ENCODE measurements at regions not wholly inside any gene's neighbourhood (a gene's known extent, or its start where the extent isn't known, plus 50 kb on each side); places are given as distances from the start of the nearest gene placed in this dataset.

GRCh38 chr12:113640837-113641236, 169.2 kb upstream of the LHX5 start:
- TF ChIP-seq CTCF (IDR thresholded peaks at IDR 0.05; ENCODE audit: poor library complexity, severe bottlenecking): no peak
- Histone ChIP-seq H3K27ac (ENCODE audit: poor library complexity, severe bottlenecking) (no peak overlapping the region), H3K9me3 (ENCODE audit: severe bottlenecking) (no peaks in the 10 kb centered on the region), H3K4me1 (ENCODE audit: insufficient read depth, poor library complexity, severe bottlenecking) (no peaks in the 10 kb centered on the region), H3K36me3 (ENCODE audit: low read depth) (no peaks in the 10 kb centered on the region), H3K27me3 (ENCODE audit: insufficient read depth, poor library complexity, severe bottlenecking) (peaks cover 15% of the 10 kb centered on the region), H3K4me3 (ENCODE audit: severe bottlenecking) (no peak overlapping the region)
- DNase-seq (ENCODE audit: low spot score): no peak
- ATAC-seq (ENCODE audit: low read depth): no peak

- ATAC-seq (ENCODE audit: low read depth): no peak
- H3K4me3 ChIP-seq (ENCODE audit: severe bottlenecking): no peak overlapping the region
- no peaks in the 10 kb centered on the region for H3K36me3 ChIP-seq (ENCODE audit: low read depth)
- no peak for DNase-seq (ENCODE audit: low spot score)
- H3K27me3 ChIP-seq (ENCODE audit: insufficient read depth, poor library complexity, severe bottlenecking): peaks cover 15% of the 10 kb centered on the region
- no peak overlapping the region for H3K27ac ChIP-seq (ENCODE audit: poor library complexity, severe bottlenecking)
- no peak for TF ChIP-seq CTCF (IDR thresholded peaks at IDR 0.05; ENCODE audit: poor library complexity, severe bottlenecking)
- no peaks in the 10 kb centered on the region for H3K4me1 ChIP-seq (ENCODE audit: insufficient read depth, poor library complexity, severe bottlenecking)
- H3K9me3 ChIP-seq (ENCODE audit: severe bottlenecking): no peaks in the 10 kb centered on the region
Measured at GRCh38 chr12:113639474-113639873, 167.8 kb upstream of the LHX5 start.

GRCh38 chr12:113638460-113638775, 166.7 kb upstream of the LHX5 start:
- Histone ChIP-seq H3K27me3 (ENCODE audit: insufficient read depth, poor library complexity, severe bottlenecking) (peaks cover 15% of the 10 kb centered on the region), H3K4me3 (ENCODE audit: severe bottlenecking) (no peak overlapping the region), H3K9me3 (ENCODE audit: severe bottlenecking) (no peaks in the 10 kb centered on the region), H3K4me1 (ENCODE audit: insufficient read depth, poor library complexity, severe bottlenecking) (no peaks in the 10 kb centered on the region), H3K36me3 (ENCODE audit: low read depth) (no peaks in the 10 kb centered on the region), H3K27ac (ENCODE audit: poor library complexity, severe bottlenecking) (no peak overlapping the region)
- no peak for ATAC-seq (ENCODE audit: low read depth)
- no peak for TF ChIP-seq CTCF (IDR thresholded peaks at IDR 0.05; ENCODE audit: poor library complexity, severe bottlenecking)
- no peak for DNase-seq (ENCODE audit: low spot score)

GRCh38 chr12:113634982-113635381, 163.3 kb upstream of the LHX5 start:
- Histone ChIP-seq H3K9me3 (ENCODE audit: severe bottlenecking) (no peaks in the 10 kb centered on the region), H3K4me1 (ENCODE audit: insufficient read depth, poor library complexity, severe bottlenecking) (no peaks in the 10 kb centered on the region), H3K27me3 (ENCODE audit: insufficient read depth, poor library complexity, severe bottlenecking) (peaks cover 15% of the 10 kb centered on the region), H3K4me3 (ENCODE audit: severe bottlenecking) (no peak overlapping the region), H3K27ac (ENCODE audit: poor library complexity, severe bottlenecking) (no peak overlapping the region), H3K36me3 (ENCODE audit: low read depth) (no peaks in the 10 kb centered on the region)
- DNase-seq (ENCODE audit: low spot score) (no peak), ATAC-seq (ENCODE audit: low read depth) (no peak)
- TF ChIP-seq CTCF (IDR thresholded peaks at IDR 0.05; ENCODE audit: poor library complexity, severe bottlenecking): no peak

GRCh38 chr12:113634474-113634873, 162.8 kb upstream of the LHX5 start:
- DNase-seq (ENCODE audit: low spot score) (no peak), ATAC-seq (ENCODE audit: low read depth) (no peak)
- no peak for TF ChIP-seq CTCF (IDR thresholded peaks at IDR 0.05; ENCODE audit: poor library complexity, severe bottlenecking)
- H3K27me3 ChIP-seq (ENCODE audit: insufficient read depth, poor library complexity, severe bottlenecking): peaks cover 14% of the 10 kb centered on the region
- H3K27ac ChIP-seq (ENCODE audit: poor library complexity, severe bottlenecking): no peak overlapping the region
- H3K4me1 ChIP-seq (ENCODE audit: insufficient read depth, poor library complexity, severe bottlenecking): no peaks in the 10 kb centered on the region
- H3K9me3 ChIP-seq (ENCODE audit: severe bottlenecking): no peaks in the 10 kb centered on the region
- H3K36me3 ChIP-seq (ENCODE audit: low read depth): no peaks in the 10 kb centered on the region
- H3K4me3 ChIP-seq (ENCODE audit: severe bottlenecking): no peak overlapping the region

Data from RWPE2 (cell line).